Tibial nerve (tissue), 4 donors: ENCODE measurements at regions not wholly inside any gene's neighbourhood (a gene's known extent, or its start where the extent isn't known, plus 50 kb on each side); places are given as distances from the start of the nearest gene placed in this dataset.
"Not testable (repeated sequence)": the region's sequence is repeated elsewhere in the genome, so short reads cannot be mapped to it uniquely, and the experiment has no call there.

Experiments used
- DNase-seq, 2 donors: peaks; one replicate each; pipeline ENCODE4 v3.0.0-alpha.2; 2019; ENCODE audit warnings: low spot score in 2 of 2
- H3K27ac ChIP-seq, 4 donors: fragments of 200-600 bp; sonication (generic) in 3 of 4; one replicate each; pipeline ENCODE4 v1.5.1; 2017 to 2019; ENCODE audit warnings: mild to moderate bottlenecking in 1 of 4
- H3K27me3 ChIP-seq, 2 donors: fragments of 200-600 bp; sonication (generic) in 1 of 2; one replicate each; pipeline versions ENCODE4 v1.5.1 to v1.6.0; 2017 to 2019
- H3K36me3 ChIP-seq, 3 donors: fragments of 200-600 bp; sonication (generic); one replicate each; pipeline ENCODE4 v1.5.1; 2018 to 2019
- H3K4me1 ChIP-seq, 4 donors: fragments of 200-600 bp; sonication (generic) in 3 of 4; one replicate each; pipeline ENCODE4 v1.5.1; 2017 to 2019
- H3K4me3 ChIP-seq, 4 donors: fragments of 200-600 bp; sonication (generic) in 3 of 4; one replicate each; pipeline ENCODE4 v1.5.1; 2017 to 2019; ENCODE audit warnings: mild to moderate bottlenecking in 1 of 4, moderate library complexity in 1 of 4
- H3K9me3 ChIP-seq, 4 donors: fragments of 200-600 bp; sonication (generic) in 3 of 4; one replicate each; pipeline ENCODE4 v1.5.1; 2017 to 2019
- EP300 ChIP-seq, 2 donors: sonication (generic); formaldehyde crosslinking; IDR thresholded peaks; one replicate each; pipeline ENCODE4 v1.6.1; 2017; ENCODE audit warnings: antibody characterized with exemption in 2 of 2, mild to moderate bottlenecking in 1 of 2
- POLR2A ChIP-seq, 2 donors: fragments of 450-650 bp; IDR thresholded peaks; one replicate each; pipeline ENCODE4 v1.6.1; 2017; ENCODE audit warnings: antibody characterized with exemption in 2 of 2, mild to moderate bottlenecking in 2 of 2, moderate library complexity in 2 of 2
- whole genome bisulfite sequencing, 2 donors: methylation state at CpG; one replicate each; pipeline ENCODE4 v1.1.5; 2018; 5-methylcytosine and 5-hydroxymethylcytosine counted together
- TF ChIP-seq, protein P1 (sequence below), 5 experiments: fragments of 200-600 bp in 3 of 5; fragments of 450-650 bp in 2 of 5; sonication (generic) in 3 of 5; IDR thresholded peaks; one replicate each; pipeline ENCODE4 v1.5.1; 2016 to 2019; ENCODE audit warnings: antibody characterized with exemption in 5 of 5, mild to moderate bottlenecking in 3 of 5, moderate library complexity in 2 of 5

DNA sequence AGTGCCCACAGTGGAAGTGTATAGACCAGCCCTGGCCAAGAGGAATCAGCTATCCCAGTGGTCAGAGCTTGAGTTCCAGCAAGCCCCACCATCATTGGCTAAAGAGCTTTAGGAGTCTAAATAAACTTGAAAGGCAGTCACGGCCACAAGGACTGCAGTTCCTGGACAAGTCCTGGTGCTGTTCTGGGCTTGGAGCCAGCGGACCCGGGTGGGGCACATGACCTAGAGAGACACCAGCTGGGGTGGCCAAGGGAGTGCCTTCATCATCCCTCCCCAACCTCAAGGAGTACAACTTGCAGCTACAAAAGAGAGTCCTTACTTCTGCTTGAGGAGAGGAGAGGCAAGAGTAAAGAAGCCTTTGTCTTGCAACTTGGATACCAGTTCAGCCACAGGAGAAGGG lies 439.8 kb upstream of the TMEFF2 start:
- no peak overlapping the region for H3K4me3 ChIP-seq
- H3K27ac ChIP-seq = no peak overlapping the region
- WGBS, 2 donors = 69 to 83% methylated on average over 3 of the region's 3 CpGs
- H3K9me3 ChIP-seq = no peaks in the 10 kb centered on the region
- TF ChIP-seq POLR2A (IDR thresholded peaks at IDR 0.05) = no peak
- TF ChIP-seq EP300 (IDR thresholded peaks at IDR 0.05) = no peak
- TF ChIP-seq, protein P1, sequence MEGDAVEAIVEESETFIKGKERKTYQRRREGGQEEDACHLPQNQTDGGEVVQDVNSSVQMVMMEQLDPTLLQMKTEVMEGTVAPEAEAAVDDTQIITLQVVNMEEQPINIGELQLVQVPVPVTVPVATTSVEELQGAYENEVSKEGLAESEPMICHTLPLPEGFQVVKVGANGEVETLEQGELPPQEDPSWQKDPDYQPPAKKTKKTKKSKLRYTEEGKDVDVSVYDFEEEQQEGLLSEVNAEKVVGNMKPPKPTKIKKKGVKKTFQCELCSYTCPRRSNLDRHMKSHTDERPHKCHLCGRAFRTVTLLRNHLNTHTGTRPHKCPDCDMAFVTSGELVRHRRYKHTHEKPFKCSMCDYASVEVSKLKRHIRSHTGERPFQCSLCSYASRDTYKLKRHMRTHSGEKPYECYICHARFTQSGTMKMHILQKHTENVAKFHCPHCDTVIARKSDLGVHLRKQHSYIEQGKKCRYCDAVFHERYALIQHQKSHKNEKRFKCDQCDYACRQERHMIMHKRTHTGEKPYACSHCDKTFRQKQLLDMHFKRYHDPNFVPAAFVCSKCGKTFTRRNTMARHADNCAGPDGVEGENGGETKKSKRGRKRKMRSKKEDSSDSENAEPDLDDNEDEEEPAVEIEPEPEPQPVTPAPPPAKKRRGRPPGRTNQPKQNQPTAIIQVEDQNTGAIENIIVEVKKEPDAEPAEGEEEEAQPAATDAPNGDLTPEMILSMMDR (IDR thresholded peaks at IDR 0.05) = no peak
- DNase-seq = no peak
- no peaks in the 10 kb centered on the region for H3K4me1 ChIP-seq
- H3K27me3 ChIP-seq = no peaks in the 10 kb centered on the region
- no peaks in the 10 kb centered on the region for H3K36me3 ChIP-seq

DNA sequence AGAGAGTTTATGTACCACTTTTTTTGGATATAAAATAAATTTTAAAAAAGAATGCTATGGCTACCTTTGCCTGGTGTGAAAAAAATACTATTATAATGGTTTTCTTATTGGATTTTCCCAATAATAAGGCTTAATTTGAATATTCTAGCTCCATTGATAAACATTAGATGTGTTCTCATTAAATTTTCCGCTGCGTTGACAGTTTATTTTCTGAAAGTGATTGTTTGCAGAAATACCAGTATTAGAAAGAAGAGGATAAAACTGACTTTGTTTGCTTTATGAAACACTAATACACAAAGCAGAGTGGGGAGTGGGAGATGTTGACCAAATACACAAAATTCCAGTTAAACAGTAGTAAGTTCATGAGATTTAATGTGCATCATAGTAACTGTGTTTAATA lies 433.3 kb upstream of the TMEFF2 start:
- 91 to 94% methylated on average over 2 of the region's 2 CpGs for WGBS, 2 donors
- TF ChIP-seq, protein P1 (IDR thresholded peaks at IDR 0.05) = no peak
- TF ChIP-seq POLR2A (IDR thresholded peaks at IDR 0.05) (no peak), EP300 (IDR thresholded peaks at IDR 0.05) (no peak)
- Histone ChIP-seq H3K27me3 (no peaks in the 10 kb centered on the region), H3K36me3 (no peaks in the 10 kb centered on the region), H3K27ac (no peak overlapping the region), H3K4me1 (no peaks in the 10 kb centered on the region), H3K9me3 (no peaks in the 10 kb centered on the region), H3K4me3 (no peak overlapping the region)
- no peak for DNase-seq

DNA sequence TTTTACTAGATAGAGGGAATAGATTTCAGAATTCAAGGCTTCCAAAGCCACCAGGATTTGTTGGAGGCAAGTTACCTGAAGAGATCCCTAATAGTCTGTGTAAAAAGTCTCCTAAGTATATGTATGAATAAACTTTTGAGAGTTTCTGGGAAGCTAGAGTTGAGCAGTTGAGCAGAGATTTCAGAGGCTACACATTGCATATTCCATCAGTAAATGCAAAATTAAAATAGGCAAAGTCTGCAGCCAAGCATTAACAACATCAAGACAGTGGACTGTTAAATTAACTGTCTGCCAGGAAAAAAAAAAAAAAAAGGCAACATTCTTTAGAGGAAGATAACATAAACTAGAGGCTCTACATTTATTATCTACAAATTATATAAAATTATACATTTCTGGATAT lies 420.4 kb upstream of the TMEFF2 start:
- H3K27ac ChIP-seq = no peak overlapping the region
- no peak for DNase-seq
- no peaks in the 10 kb centered on the region for H3K4me1 ChIP-seq
- H3K27me3 ChIP-seq = no peaks in the 10 kb centered on the region
- no peak for TF ChIP-seq EP300 (IDR thresholded peaks at IDR 0.05)
- no peak for TF ChIP-seq POLR2A (IDR thresholded peaks at IDR 0.05)
- TF ChIP-seq, protein P1 (IDR thresholded peaks at IDR 0.05) = no peak
- H3K36me3 ChIP-seq = no peaks in the 10 kb centered on the region
- H3K9me3 ChIP-seq = no peaks in the 10 kb centered on the region
- H3K4me3 ChIP-seq = no peak overlapping the region

DNA sequence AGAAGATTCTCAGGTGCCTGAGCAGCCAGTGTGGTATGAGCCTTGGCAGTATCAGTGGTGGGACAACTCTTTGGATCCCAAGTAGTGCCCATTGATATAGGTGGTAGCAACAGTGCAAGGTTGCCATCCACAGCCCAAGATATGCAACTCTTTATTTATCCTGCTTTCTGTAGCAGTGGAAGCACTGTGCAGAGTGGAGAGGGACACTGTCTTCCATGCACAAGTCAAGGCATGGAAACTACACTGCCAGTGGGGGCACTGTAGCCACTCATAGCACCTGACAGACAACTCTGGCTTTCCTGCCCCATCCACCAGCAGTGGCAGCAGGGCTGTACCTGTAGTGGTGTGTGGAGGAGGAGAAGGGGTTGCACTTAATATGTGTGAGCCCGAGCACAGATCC lies 409.6 kb upstream of the TMEFF2 start:
- Histone ChIP-seq H3K36me3 (no peaks in the 10 kb centered on the region), H3K4me3 (no peak overlapping the region), H3K27me3 (no peaks in the 10 kb centered on the region), H3K9me3 (peaks cover 0 to 17% (median 0%) of the 10 kb centered on the region in 4 donors), H3K27ac (no peak overlapping the region), H3K4me1 (no peaks in the 10 kb centered on the region)
- DNase-seq = no peak
- 83 to 90% methylated on average over 1 of the region's 1 CpG for WGBS, 2 donors
- TF ChIP-seq, protein P1 (IDR thresholded peaks at IDR 0.05) = no peak
- no peak for TF ChIP-seq POLR2A (IDR thresholded peaks at IDR 0.05)

DNA sequence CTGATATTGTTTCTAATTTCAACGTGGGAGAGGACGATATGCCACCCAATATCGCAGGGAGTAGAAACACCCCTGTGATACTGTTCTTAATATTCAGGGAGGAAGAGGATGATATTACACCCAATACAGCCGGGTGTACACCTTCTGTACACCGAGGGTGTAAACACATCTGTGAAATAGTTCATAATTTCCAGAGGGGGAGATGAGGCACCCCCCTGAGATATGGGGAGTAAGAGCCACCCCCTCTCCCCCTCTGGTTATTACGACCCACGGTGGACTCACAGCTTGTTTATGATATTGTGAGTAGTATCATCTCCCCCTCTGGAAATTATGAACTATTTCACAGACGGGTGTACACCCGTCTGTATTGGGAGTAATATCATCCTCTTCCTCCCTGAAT lies 403.9 kb upstream of the TMEFF2 start:
- not testable (repeated sequence) for DNase-seq, H3K4me1 ChIP-seq, H3K27me3 ChIP-seq, H3K4me3 ChIP-seq, H3K36me3 ChIP-seq, H3K27ac ChIP-seq
- H3K9me3 ChIP-seq = peaks cover 0 to 17% (median 0%) of the 10 kb centered on the region in 4 donors
- WGBS, 2 donors = 89 to 91% methylated on average over 9 of the region's 9 CpGs

DNA sequence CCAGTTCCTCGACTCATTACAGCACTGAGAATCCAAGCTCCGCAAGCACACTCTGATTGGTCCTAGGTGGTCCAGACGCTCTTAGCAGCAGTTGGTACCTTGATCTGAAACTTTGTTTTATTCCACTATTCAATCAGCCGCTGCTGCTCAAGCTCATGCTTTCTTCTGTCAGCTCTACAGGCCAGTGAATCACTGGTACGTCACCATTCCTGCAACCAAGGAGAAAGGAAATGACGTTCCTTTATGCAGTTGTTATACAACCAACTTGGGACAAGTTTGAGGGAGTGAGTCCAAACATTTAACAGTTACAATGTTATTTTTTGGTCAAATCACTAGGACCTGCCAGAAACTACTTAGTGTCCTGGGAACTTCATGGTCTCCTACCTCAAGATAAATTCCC lies 398.8 kb upstream of the TMEFF2 start:
- WGBS, 2 donors = 72 to 76% methylated on average over 6 of the region's 6 CpGs

More for the DNA sequence above, 398.8 kb upstream of the TMEFF2 start:
- no peaks in the 10 kb centered on the region for H3K36me3 ChIP-seq
- no peak overlapping the region for H3K27ac ChIP-seq
- H3K4me3 ChIP-seq = no peak overlapping the region
- TF ChIP-seq POLR2A (IDR thresholded peaks at IDR 0.05) (no peak), EP300 (IDR thresholded peaks at IDR 0.05) (no peak)
- TF ChIP-seq, protein P1 (IDR thresholded peaks at IDR 0.05) = no peak
- H3K9me3 ChIP-seq = peaks cover 0 to 3% (median 0%) of the 10 kb centered on the region in 4 donors
- DNase-seq = no peak
- H3K27me3 ChIP-seq = no peaks in the 10 kb centered on the region
- H3K4me1 ChIP-seq = no peaks in the 10 kb centered on the region
